Progenitor cell of endocrine pancreas (in vitro differentiated cells): ENCODE measurements at regions not wholly inside any gene's neighbourhood (a gene's known extent, or its start where the extent isn't known, plus 50 kb on each side); places are given as distances from the start of the nearest gene placed in this dataset.
"Not testable (repeated sequence)": the region's sequence is repeated elsewhere in the genome, so short reads cannot be mapped to it uniquely, and the experiment has no call there.

Experiments used
- DNase-seq: peaks from one replicate; pipeline ENCODE4 v3.0.0; 2021; ENCODE audit warnings: low spot score; ENCODE audit not compliant: unreplicated experiment
- H3K27ac Mint-ChIP-seq: 2 replicates; pipeline ENCODE4 v1.8.0; 2021; ENCODE audit warnings: mild to moderate bottlenecking, moderate library complexity, mixed read lengths
- H3K27me3 Mint-ChIP-seq: 2 replicates; pipeline ENCODE4 v1.8.0; 2021; ENCODE audit warnings: mixed read lengths
- H3K36me3 Mint-ChIP-seq: 2 replicates; pipeline ENCODE4 v1.8.0; 2022; ENCODE audit warnings: mixed read lengths; ENCODE audit not compliant: insufficient read depth
- H3K4me1 Mint-ChIP-seq: 2 replicates; pipeline ENCODE4 v1.8.0; 2021; ENCODE audit warnings: low read depth, mixed read lengths
- H3K4me3 Mint-ChIP-seq: 2 replicates; pipeline ENCODE4 v1.8.0; 2021; ENCODE audit warnings: low read depth, mild to moderate bottlenecking, moderate library complexity, mixed read lengths
- H3K9me3 Mint-ChIP-seq: 2 replicates; pipeline ENCODE4 v1.8.0; 2021; ENCODE audit warnings: low read depth, mixed read lengths

DNA sequence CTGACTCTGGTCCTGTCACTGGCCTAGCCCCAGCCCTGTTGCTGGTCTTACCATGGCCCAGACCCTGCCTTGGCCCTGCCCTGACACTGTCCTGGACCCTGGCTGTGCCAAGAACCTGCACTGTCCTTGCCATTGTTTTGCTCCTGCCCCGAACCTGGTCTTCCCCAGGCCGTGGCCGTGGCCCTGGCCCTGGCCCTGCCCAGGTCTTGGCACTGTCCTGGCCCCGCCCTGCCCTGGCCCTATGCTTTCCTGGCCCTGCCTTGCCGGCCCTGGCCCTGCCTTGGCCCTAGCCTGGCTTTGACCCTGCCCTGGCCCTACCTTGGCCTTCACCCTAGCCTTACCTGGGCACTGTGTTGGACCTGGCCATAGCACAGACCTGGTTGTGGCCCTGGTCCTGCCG is 332.5 kb upstream of the PLGLB1 start:
- not testable (repeated sequence) for H3K27me3 Mint-ChIP-seq, H3K27ac Mint-ChIP-seq, H3K4me3 Mint-ChIP-seq, H3K36me3 Mint-ChIP-seq, H3K9me3 Mint-ChIP-seq, DNase-seq, H3K4me1 Mint-ChIP-seq

DNA sequence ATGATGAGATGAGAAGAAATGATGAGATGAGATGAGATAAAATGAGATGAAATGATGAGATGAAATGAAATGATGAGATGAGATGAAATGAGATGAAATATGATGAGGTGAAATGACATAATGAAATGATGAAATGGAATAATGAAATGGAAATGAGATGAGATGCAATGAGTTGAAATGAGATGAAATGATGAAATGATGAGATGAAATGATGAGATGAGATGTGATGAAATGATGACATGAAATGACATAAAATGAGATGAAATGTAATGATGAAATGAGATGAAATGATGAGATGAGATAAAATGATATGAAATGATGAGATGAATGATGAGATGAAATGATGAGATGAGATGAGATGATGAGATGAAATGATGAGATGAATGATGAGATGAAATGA is 338.6 kb upstream of the PLGLB1 start:
- H3K9me3 Mint-ChIP-seq, DNase-seq, H3K27me3 Mint-ChIP-seq, H3K27ac Mint-ChIP-seq, H3K4me1 Mint-ChIP-seq, H3K36me3 Mint-ChIP-seq, H3K4me3 Mint-ChIP-seq: not testable (repeated sequence)

DNA sequence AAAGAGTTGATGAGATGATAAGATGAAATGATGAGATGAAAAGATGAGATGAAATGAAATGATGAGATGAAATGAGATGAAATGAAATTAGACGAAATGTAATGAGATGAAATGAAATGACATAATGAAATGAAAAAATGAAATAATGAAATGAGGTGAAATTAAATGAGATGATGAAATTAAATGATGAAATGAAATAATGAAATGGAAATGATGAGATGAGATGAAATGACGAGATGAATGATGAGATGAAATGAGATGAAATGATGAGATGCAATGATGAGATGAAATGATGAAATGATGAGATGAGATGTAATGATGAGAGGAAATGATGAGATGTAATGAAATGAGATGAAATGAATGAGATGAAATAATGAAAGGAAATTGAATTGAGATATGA is 339.3 kb upstream of the PLGLB1 start:
- not testable (repeated sequence) for H3K27me3 Mint-ChIP-seq, H3K27ac Mint-ChIP-seq, DNase-seq, H3K4me3 Mint-ChIP-seq, H3K4me1 Mint-ChIP-seq, H3K9me3 Mint-ChIP-seq, H3K36me3 Mint-ChIP-seq

DNA sequence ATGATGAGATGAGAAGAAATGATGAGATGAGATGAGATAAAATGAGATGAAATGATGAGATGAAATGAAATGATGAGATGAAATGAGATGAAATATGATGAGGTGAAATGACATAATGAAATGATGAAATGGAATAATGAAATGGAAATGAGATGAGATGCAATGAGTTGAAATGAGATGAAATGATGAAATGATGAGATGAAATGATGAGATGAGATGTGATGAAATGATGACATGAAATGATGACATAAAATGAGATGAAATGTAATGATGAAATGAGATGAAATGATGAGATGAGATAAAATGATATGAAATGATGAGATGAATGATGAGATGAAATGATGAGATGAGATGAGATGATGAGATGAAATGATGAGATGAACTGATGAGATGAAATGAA is 340.2 kb upstream of the PLGLB1 start:
- H3K4me1 Mint-ChIP-seq, H3K9me3 Mint-ChIP-seq, DNase-seq, H3K36me3 Mint-ChIP-seq, H3K27me3 Mint-ChIP-seq, H3K27ac Mint-ChIP-seq, H3K4me3 Mint-ChIP-seq: not testable (repeated sequence)

DNA sequence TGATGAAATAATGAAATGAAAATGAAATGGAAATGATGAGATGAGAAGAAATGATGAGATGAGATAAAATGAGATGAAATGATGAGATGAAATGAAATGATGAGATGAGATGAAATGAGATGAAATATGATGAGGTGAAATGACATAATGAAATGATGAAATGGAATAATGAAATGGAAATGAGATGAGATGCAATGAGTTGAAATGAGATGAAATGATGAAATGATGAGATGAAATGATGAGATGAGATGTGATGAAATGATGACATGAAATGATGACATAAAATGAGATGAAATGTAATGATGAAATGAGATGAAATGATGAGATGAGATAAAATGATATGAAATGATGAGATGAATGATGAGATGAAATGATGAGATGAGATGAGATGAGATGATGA is 342.7 kb upstream of the PLGLB1 start:
- H3K27ac Mint-ChIP-seq, H3K9me3 Mint-ChIP-seq, H3K36me3 Mint-ChIP-seq, H3K27me3 Mint-ChIP-seq, H3K4me3 Mint-ChIP-seq, DNase-seq, H3K4me1 Mint-ChIP-seq: not testable (repeated sequence)

DNA sequence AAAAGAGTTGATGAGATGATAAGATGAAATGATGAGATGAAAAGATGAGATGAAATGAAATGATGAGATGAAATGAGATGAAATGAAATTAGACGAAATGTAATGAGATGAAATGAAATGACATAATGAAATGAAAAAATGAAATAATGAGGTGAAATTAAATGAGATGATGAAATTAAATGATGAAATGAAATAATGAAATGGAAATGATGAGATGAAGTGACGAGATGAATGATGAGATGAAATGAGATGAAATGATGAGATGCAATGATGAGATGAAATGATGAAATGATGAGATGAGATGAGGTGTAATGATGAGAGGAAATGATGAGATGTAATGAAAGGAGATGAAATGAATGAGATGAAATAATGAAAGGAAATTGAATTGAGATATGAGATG is 343.4 kb upstream of the PLGLB1 start:
- H3K27ac Mint-ChIP-seq, H3K36me3 Mint-ChIP-seq, H3K9me3 Mint-ChIP-seq, H3K4me1 Mint-ChIP-seq, H3K4me3 Mint-ChIP-seq, DNase-seq, H3K27me3 Mint-ChIP-seq: not testable (repeated sequence)

DNA sequence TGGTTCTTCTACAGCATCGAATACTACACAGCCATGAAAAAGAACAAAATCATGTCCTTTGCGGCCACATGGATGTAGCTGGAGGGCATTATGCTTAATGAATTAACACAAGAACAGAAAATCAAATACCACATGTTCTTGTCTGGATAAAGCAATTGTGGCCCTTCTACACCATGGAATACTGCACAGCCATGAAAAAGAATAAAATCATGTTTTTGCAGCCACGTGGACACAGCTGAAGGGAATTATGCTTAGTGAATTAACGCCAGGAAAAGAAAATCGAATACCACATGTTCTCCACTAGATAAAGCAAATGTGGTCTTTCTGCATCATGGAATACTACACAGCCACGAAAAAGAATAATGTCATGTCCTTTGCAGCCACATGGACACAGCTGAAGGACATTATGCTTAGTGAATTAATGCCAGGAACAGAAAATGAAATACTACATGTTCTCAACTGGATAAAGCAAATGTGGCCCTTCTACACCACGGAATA is 361.8 kb upstream of the PLGLB2 start:
- not testable (repeated sequence) for H3K4me1 Mint-ChIP-seq, H3K4me3 Mint-ChIP-seq

DNA sequence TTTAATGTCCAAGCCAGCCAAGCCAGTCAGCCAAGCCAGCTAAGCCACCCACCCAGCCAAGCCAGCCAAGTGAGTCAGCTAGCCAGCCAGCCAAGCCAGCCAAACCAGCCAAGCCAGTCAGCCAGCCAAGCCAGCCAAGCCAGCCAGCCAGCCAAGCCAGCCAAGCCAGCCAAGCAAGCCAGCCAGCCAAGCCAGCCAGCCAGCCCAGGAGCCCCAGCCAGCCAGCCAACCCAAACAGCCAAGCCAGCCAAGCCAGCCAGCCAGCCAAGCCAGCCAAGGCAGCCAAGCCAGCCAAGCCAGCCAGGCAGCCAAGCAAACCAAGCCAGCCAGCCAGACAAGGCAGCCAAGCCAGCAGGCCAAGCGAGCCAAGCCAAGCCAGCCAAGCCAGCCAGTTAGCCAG is 352.1 kb upstream of the PLGLB2 start:
- not testable (repeated sequence) for H3K27ac Mint-ChIP-seq, DNase-seq, H3K9me3 Mint-ChIP-seq, H3K27me3 Mint-ChIP-seq, H3K4me3 Mint-ChIP-seq, H3K4me1 Mint-ChIP-seq, H3K36me3 Mint-ChIP-seq

More for the DNA sequence above, 361.8 kb upstream of the PLGLB2 start:
- not testable (repeated sequence) for DNase-seq, H3K36me3 Mint-ChIP-seq, H3K9me3 Mint-ChIP-seq, H3K27me3 Mint-ChIP-seq, H3K27ac Mint-ChIP-seq

DNA sequence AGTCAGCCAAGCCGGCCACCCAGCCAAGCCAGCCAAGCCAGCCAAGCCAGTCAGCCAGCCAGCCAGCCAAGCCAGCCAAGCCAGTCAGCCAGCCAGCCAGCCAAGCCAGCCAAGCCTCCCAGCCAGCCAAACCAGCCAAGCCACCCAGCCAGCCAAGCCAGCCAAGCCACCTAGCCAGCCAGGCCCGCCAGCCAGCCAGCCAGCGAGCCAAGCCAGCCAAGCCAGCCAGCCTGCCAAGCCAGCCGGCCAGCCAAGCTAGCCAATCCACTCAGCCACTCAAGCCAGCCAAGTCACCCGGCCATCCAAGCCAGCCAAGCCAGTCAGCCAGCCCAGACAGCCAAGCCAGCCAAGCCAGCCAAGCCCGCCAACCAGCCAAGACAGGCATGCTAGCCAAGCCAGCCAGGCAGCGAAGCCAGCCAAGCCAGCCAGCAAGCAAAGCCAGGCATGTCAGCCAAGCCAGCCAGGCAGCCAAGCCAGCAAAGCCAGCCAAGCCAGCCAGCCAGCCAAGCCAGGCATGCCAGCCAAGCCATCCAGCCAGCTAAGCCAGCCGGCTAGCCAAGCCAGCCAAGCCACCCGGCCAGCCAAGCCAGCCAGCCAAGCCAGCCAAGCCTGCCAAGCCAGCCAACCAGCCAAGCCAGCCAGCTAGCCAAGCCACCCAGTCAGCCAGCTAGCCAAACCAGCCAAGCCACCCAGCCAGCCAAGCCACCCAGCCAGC is 351.2 kb upstream of the PLGLB2 start:
- not testable (repeated sequence) for DNase-seq, H3K4me1 Mint-ChIP-seq, H3K4me3 Mint-ChIP-seq, H3K27me3 Mint-ChIP-seq, H3K27ac Mint-ChIP-seq, H3K9me3 Mint-ChIP-seq, H3K36me3 Mint-ChIP-seq

DNA sequence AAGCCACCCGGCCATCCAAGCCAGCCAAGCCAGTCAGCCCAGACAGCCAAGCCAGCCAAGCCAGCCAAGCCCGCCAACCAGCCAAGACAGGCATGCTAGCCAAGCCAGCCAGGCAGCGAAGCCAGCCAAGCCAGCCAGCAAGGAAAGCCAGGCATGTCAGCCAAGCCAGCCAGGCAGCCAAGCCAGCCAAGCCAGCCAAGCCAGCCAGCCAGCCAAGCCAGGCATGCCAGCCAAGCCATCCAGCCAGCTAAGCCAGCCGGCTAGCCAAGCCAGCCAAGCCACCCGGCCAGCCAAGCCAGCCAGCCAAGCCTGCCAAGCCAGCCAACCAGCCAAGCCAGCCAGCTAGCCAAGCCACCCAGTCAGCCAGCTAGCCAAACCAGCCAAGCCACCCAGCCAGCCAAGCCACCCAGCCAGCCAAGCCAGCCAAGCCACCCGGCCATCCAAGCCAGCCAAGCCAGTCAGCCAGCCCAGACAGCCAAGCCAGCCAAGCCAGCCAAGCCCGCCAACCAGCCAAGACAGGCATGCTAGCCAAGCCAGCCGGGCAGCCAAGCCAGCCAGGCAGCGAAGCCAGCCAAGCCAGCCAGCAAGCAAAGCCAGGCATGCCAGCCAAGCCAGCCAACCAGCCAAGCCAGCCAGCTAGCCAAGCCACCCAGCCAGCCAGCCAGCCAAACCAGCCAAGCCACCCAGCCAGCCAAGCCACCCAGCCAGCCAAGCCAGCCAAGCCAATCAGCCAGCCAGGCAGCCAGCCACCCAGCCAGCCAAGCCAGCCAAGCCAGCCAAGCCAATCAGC is 350.4 kb upstream of the PLGLB2 start:
- not testable (repeated sequence) for H3K4me3 Mint-ChIP-seq, H3K27me3 Mint-ChIP-seq, H3K27ac Mint-ChIP-seq, H3K36me3 Mint-ChIP-seq, H3K4me1 Mint-ChIP-seq, DNase-seq, H3K9me3 Mint-ChIP-seq

DNA sequence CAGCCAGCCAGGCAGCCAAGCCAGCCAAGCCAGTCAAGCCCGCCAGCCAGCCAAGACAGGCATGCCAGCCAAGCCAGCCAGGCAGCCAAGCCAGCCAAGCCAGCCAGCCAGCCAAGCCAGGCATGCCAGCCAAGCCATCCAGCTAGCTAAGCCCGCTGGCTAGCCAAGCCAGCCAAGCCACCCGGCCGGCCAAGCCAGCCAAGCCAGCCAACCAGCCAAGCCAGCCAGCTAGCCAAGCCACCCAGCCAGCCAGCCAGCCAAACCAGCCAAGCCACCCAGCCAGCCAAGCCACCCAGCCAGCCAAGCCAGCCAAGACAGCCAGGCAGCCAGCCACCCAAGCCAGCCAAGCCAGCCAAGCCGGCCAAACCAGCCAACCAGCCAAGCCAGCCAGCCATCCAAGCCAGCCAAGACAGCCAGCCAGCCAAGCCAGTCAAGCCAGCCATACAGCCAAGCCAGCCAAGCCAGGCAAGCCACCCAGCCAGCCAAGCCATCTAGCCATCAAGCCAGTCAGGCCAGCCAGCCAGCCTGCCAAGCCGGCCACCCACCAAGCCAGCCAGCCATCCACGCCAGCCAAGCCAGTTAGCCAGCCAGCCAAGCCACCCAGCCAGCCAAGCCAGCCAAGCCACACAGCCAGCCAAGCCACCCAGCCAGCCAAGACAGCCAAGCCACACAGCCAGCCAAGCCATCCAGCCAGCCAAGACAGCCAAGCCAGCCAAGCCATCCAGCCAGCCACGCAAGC is 349.2 kb upstream of the PLGLB2 start:
- not testable (repeated sequence) for DNase-seq, H3K4me1 Mint-ChIP-seq, H3K36me3 Mint-ChIP-seq, H3K4me3 Mint-ChIP-seq, H3K27ac Mint-ChIP-seq, H3K9me3 Mint-ChIP-seq, H3K27me3 Mint-ChIP-seq
